Aorta (tissue), 5 donors: ENCODE measurements at regions not wholly inside any gene's neighbourhood (a gene's known extent, or its start where the extent isn't known, plus 50 kb on each side); places are given as distances from the start of the nearest gene placed in this dataset.

Experiments
- ATAC-seq: fragments of 200-7000 bp; cut with Tn5 transposase; one replicate; pipeline ENCODE4 v1.9.1; 2022; ENCODE audit warnings: moderate library complexity; ENCODE audit not compliant: low FRiP score
- DNase-seq, 2 donors: peaks; one replicate each; pipeline ENCODE4 v3.0.0-alpha.2; 2020
- H3K27ac ChIP-seq, 2 donors: one replicate each; pipeline ENCODE4 v1.5.1; 2013; ENCODE audit warnings: low read length in 2 of 2, mild to moderate bottlenecking in 2 of 2, moderate library complexity in 2 of 2, control low read depth in 1 of 2, inconsistent platforms in 1 of 2, low read depth in 1 of 2
- H3K27me3 ChIP-seq, 2 donors: one replicate each; pipeline ENCODE4 v1.6.1; 2013; ENCODE audit warnings: control low read depth in 1 of 2, low read length in 1 of 2, mild to moderate bottlenecking in 1 of 2, moderate library complexity in 1 of 2; ENCODE audit not compliant: insufficient read depth in 2 of 2, control insufficient read depth in 1 of 2
- H3K36me3 ChIP-seq, 2 donors: one replicate each; pipeline ENCODE4 v1.6.1; 2013; ENCODE audit warnings: control low read depth in 1 of 2, low read length in 1 of 2, mild to moderate bottlenecking in 1 of 2; ENCODE audit not compliant: insufficient read depth in 2 of 2, control insufficient read depth in 1 of 2
- H3K4me1 ChIP-seq, 2 donors: one replicate each; pipeline ENCODE4 v1.6.1; 2013; ENCODE audit warnings: low read length in 2 of 2, control low read depth in 1 of 2, mild to moderate bottlenecking in 1 of 2, moderate library complexity in 1 of 2; ENCODE audit not compliant: insufficient read depth in 2 of 2, control insufficient read depth in 1 of 2
- H3K4me3 ChIP-seq, 2 donors: one replicate each; pipeline ENCODE4 v1.5.1; 2013; ENCODE audit warnings: low read length in 2 of 2, control low read depth in 1 of 2, mild to moderate bottlenecking in 1 of 2
- H3K9me3 ChIP-seq: one replicate; pipeline ENCODE4 v1.6.1; 2013; ENCODE audit warnings: mild to moderate bottlenecking, low read length; ENCODE audit not compliant: control insufficient read depth
- WGBS, 2 donors: extraction: QIAGEN DNeasy Blood & Tissue Kit; methylation state at CpG; one replicate each; pipeline ENCODE4 v1.1.7; 2013; 5-methylcytosine and 5-hydroxymethylcytosine counted together
- intact Hi-C, 2 donors: fragments of 100-400 bp; cut with DNase I; formaldehyde crosslinking; loops; one replicate each; pipeline versions ENCODE4 v1.14.2 to v1.15.0; 2022
- donor health status: healthy with polysubstance abuse.
- donor health status: Bipolar disorder and iron deficiency.
- donor health status: DM: no; HTN: no; CAD: no.
- donor health status: DM: no; HTN: no; CAD: no.
- donor health status: DM: yes; HTN: yes; CAD: no.

DNA sequence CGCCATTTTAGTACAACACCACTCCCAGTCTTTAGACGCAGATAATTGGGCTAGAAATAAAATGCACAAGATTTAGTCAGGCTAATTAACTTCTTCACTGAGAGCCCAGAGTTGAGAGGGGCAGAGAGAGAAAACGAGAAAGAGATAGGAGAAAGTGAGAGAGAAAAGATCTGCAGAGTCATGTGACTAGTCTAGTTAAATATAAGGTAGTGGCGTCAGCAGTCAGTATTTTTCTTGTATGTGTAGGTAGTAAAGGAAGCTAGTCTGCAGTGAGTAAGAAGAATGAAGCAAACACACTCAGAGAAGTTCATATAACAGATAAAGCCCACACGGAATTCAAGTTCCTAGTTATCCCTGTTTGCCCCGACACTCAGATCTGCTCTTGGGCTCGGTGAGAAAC lies 392.6 kb upstream of the ERCC4 start:
- intact Hi-C loops: no loop called here
- no peak overlapping the region for H3K27ac ChIP-seq
- DNase-seq: no peak
- 83 to 89% methylated on average over 7 of the region's 7 CpGs for WGBS, 2 donors
- no peaks in the 10 kb centered on the region for H3K36me3 ChIP-seq
- ATAC-seq: no peak
- H3K9me3 ChIP-seq: peaks cover 1% of the 10 kb centered on the region
- H3K27me3 ChIP-seq: no peaks in the 10 kb centered on the region
- H3K4me3 ChIP-seq: no peak overlapping the region
- H3K4me1 ChIP-seq: no peaks in the 10 kb centered on the region

DNA sequence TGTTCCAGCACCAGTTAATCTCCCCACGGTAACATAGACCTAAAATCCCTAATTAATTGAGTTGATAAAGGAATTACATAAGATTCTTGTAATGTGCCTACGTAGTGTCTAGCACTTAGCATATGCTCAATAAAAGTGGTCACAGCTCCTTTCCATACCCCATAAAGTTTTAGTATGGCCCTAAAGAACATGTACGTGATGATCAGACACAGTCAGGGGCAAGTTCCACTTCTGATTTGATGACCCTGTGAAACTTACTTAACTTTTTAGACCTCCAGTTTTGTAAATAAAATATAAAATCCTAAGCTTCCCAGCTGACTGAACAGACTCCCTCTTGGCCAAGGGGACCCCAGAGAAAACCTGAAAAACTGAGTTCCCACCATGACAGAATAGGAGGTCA lies 391.3 kb upstream of the ERCC4 start:
- no peak for DNase-seq
- Histone ChIP-seq H3K4me1 (no peaks in the 10 kb centered on the region), H3K9me3 (peaks cover 1% of the 10 kb centered on the region), H3K36me3 (no peaks in the 10 kb centered on the region), H3K4me3 (no peak overlapping the region), H3K27ac (no peak overlapping the region), H3K27me3 (no peaks in the 10 kb centered on the region)
- 87 to 89% methylated on average over 3 of the region's 3 CpGs for WGBS, 2 donors
- intact Hi-C loops: no loop called here
- ATAC-seq: no peak

- Histone ChIP-seq H3K4me1 (no peaks in the 10 kb centered on the region), H3K4me3 (no peak overlapping the region), H3K27ac (no peak overlapping the region), H3K9me3 (peaks cover 1% of the 10 kb centered on the region), H3K36me3 (no peaks in the 10 kb centered on the region), H3K27me3 (no peaks in the 10 kb centered on the region)
- WGBS, 2 donors: 42 to 51% methylated on average over 3 of the region's 3 CpGs
- no peak for ATAC-seq
- intact Hi-C loops: no loop called here
- no peak for DNase-seq
Measured at GRCh38 chr16:13529193-13529982, 390.6 kb upstream of the ERCC4 start.

DNA sequence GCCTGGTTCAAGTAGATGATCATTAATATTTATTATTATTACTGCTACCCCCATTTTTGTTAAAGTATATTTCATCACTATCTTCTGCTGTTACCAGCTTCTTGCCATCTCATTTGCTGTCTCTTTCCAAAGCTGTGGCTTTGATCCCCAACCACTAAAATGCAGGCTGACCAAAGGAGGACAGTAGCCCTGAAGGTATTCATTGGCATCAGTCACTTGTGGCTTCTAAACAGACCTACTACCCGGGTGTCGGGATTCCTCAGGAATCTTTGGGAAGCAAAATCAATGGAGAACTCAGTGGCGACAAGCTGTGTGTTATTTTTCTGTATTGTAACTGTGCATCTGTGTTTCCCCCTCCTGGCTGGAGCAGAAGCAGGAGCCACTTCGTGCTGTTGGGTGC lies 379.2 kb upstream of the ERCC4 start:
- no peaks in the 10 kb centered on the region for H3K36me3 ChIP-seq
- intact Hi-C loops: no loop called here
- no peak overlapping the region for H3K27ac ChIP-seq
- no peaks in the 10 kb centered on the region for H3K4me1 ChIP-seq
- H3K4me3 ChIP-seq: no peak overlapping the region
- WGBS, 2 donors: 79 to 83% methylated on average over 4 of the region's 4 CpGs
- H3K27me3 ChIP-seq: peaks cover 0 to 3% of the 10 kb centered on the region in 2 donors
- DNase-seq (no peak), ATAC-seq (no peak)
- H3K9me3 ChIP-seq: peaks cover 1% of the 10 kb centered on the region

- no peaks in the 10 kb centered on the region for H3K36me3 ChIP-seq
- H3K4me3 ChIP-seq: no peak overlapping the region
- H3K4me1 ChIP-seq: no peaks in the 10 kb centered on the region
- peaks cover 1% of the 10 kb centered on the region for H3K9me3 ChIP-seq
- intact Hi-C loops: no loop called here
- WGBS, 2 donors: 73 to 75% methylated on average over 2 of the region's 2 CpGs
- ATAC-seq (no peak), DNase-seq (no peak)
- no peak overlapping the region for H3K27ac ChIP-seq
- H3K27me3 ChIP-seq: peaks cover 0 to 4% of the 10 kb centered on the region in 2 donors
Measured at GRCh38 chr16:13542284-13542683, 377.7 kb upstream of the ERCC4 start.

GRCh38 chr16:13543850-13544249 lies 376.1 kb upstream of the ERCC4 start:
- no peak for DNase-seq
- no peaks in the 10 kb centered on the region for H3K36me3 ChIP-seq
- H3K4me1 ChIP-seq: no peaks in the 10 kb centered on the region
- WGBS, 2 donors: 31 to 37% methylated on average over 1 of the region's 1 CpG
- H3K27ac ChIP-seq: no peak overlapping the region
- no peak for ATAC-seq
- peaks cover 0 to 1% of the 10 kb centered on the region in 2 donors for H3K27me3 ChIP-seq
- intact Hi-C loops: no loop called here
- H3K4me3 ChIP-seq: no peak overlapping the region
- H3K9me3 ChIP-seq: peaks cover 1% of the 10 kb centered on the region

GRCh38 chr16:13545271-13545670 lies 374.7 kb upstream of the ERCC4 start:
- no peaks in the 10 kb centered on the region for H3K36me3 ChIP-seq

GRCh38 chr16:13550254-13550653 lies 369.7 kb upstream of the ERCC4 start:
- intact Hi-C loops: no loop called here
- Histone ChIP-seq H3K27ac (no peak overlapping the region), H3K4me1 (peaks cover 0 to 1% of the 10 kb centered on the region in 2 donors), H3K27me3 (peaks cover 0 to 1% of the 10 kb centered on the region in 2 donors), H3K9me3 (no peaks in the 10 kb centered on the region), H3K4me3 (no peak overlapping the region), H3K36me3 (no peaks in the 10 kb centered on the region)
- ATAC-seq: no peak
- 78 to 79% methylated on average over 6 of the region's 6 CpGs for WGBS, 2 donors
- DNase-seq: no peak

More at GRCh38 chr16:13545271-13545670, 374.7 kb upstream of the ERCC4 start:
- no peak for DNase-seq
- Histone ChIP-seq H3K27ac (no peak overlapping the region), H3K4me1 (peaks cover 0 to under 1% of the 10 kb centered on the region in 2 donors), H3K4me3 (no peak overlapping the region), H3K27me3 (peaks cover 0 to 1% of the 10 kb centered on the region in 2 donors), H3K9me3 (peaks cover 1% of the 10 kb centered on the region)
- ATAC-seq: no peak
- intact Hi-C loops: no loop called here
- 88 to 89% methylated on average over 2 of the region's 2 CpGs for WGBS, 2 donors
